HL-60 (cell line): ENCODE measurements at regions not wholly inside any gene's neighbourhood (a gene's known extent, or its start where the extent isn't known, plus 50 kb on each side); places are given as distances from the start of the nearest gene placed in this dataset.

Experiments
- DNase-seq, 2 experiments: peaks; one replicate each; pipeline ENCODE4 v3.0.0-alpha.2; 2010 to 2020; ENCODE audit warnings: low read depth in 1 of 2, low spot score in 1 of 2
- H3K27ac ChIP-seq: fragments of 250-450 bp; sonication (Bioruptor Pico); replicated peaks from 2 replicates; pipeline ENCODE4 v1.5.1; 2020; ENCODE audit warnings: mild to moderate bottlenecking, moderate library complexity
- H3K27me3 ChIP-seq: fragments of 250-450 bp; sonication (Bioruptor Pico); 2 replicates; pipeline ENCODE4 v1.5.1; 2021; ENCODE audit warnings: mild to moderate bottlenecking, moderate library complexity; ENCODE audit not compliant: insufficient read depth, poor library complexity, severe bottlenecking
- H3K4me3 ChIP-seq: replicated peaks from 2 replicates; pipeline ENCODE4 v1.5.1; 2011; ENCODE audit warnings: mild to moderate bottlenecking, control low read depth, low read length; ENCODE audit not compliant: insufficient read depth
- CTCF ChIP-seq: IDR thresholded peaks from one replicate; pipeline ENCODE4 v1.5.1; 2011; ENCODE audit warnings: low read length, control low read depth, inconsistent platforms; ENCODE audit not compliant: insufficient read depth
- GABPA ChIP-seq: IDR thresholded peaks from 2 replicates; pipeline ENCODE4 v1.6.1; 2012; ENCODE audit warnings: low read depth
- POLR2AphosphoS5 ChIP-seq: IDR thresholded peaks from 2 replicates; pipeline ENCODE4 v1.6.1; 2012; ENCODE audit warnings: low read depth
- REST ChIP-seq: IDR thresholded peaks from 2 replicates; pipeline ENCODE4 v1.6.1; 2012; ENCODE audit warnings: low read depth; ENCODE audit not compliant: insufficient replicate concordance
- SPI1 ChIP-seq: IDR thresholded peaks from 2 replicates; pipeline ENCODE4 v1.6.1; 2012; ENCODE audit warnings: low read depth, mild to moderate bottlenecking, borderline replicate concordance

GRCh38 chr2:192315543-192315942 lies 120.8 kb upstream of the TMEFF2 start:
- Histone ChIP-seq H3K4me3 (no peak overlapping the region), H3K27me3 (no peaks in the 10 kb centered on the region), H3K27ac (no peak overlapping the region)
- DNase-seq, result no peak
- TF ChIP-seq SPI1 (no peak), GABPA (no peak), POLR2AphosphoS5 (no peak), CTCF (no peak), REST (no peak)

GRCh38 chr2:192314800-192315481 lies 120.2 kb upstream of the TMEFF2 start:
- H3K27me3 ChIP-seq, result no peaks in the 10 kb centered on the region
- DNase-seq, result no peak
- no peak overlapping the region for H3K4me3 ChIP-seq
- TF ChIP-seq CTCF (no peak), POLR2AphosphoS5 (no peak), SPI1 (no peak), REST (no peak), GABPA (no peak)
- H3K27ac ChIP-seq, result no peak overlapping the region

- H3K27ac ChIP-seq, result no peak overlapping the region
- no peaks in the 10 kb centered on the region for H3K27me3 ChIP-seq
- H3K4me3 ChIP-seq, result no peak overlapping the region
- DNase-seq, result no peak
- TF ChIP-seq GABPA (no peak), SPI1 (no peak), REST (no peak), CTCF (no peak), POLR2AphosphoS5 (no peak)
Observed at GRCh38 chr2:192313773-192314172, 119.0 kb upstream of the TMEFF2 start.
